ENCODE measurements at regions not wholly inside any gene's neighbourhood (a gene's known extent, or its start where the extent isn't known, plus 50 kb on each side); places are given as distances from the start of the nearest gene placed in this dataset.

DNA sequence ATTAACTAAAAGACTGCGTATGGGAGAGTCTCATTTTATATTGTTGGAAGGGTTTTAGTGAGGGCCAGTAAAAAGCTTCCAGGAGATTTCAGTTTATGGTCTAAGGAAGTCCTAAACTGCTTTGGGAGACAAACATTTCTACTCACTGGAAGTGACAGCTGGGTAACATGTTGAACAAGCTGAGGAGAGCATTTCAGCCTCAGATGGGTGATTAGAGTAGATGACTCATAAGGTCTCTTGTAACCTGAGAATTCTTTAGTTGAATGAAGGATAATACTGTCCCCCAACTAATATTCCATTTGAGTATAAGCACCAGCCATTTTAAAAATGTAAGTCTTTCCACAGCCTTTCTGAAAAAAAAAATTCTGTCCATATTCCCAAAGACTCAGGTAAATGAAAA, 218.0 kb upstream of the C9orf72 start:
- H3K9me3 ChIP-seq (replicated peaks; ENCODE audit: control insufficient read depth, insufficient read depth, low read depth, low read length) = no peaks in the 10 kb centered on the region
- no peaks in the 10 kb centered on the region for H4K20me1 ChIP-seq (replicated peaks; ENCODE audit: control insufficient read depth, insufficient read depth, low read length)
- no peaks in the 10 kb centered on the region for H3K79me2 ChIP-seq (ENCODE audit: control insufficient read depth, insufficient read depth, low read length)
- no TSS peak for BruUV-seq (replicated peaks)
- no peaks in the 10 kb centered on the region for H3K9me1 ChIP-seq (ENCODE audit: control insufficient read depth, insufficient read depth, low read length)
- ChIA-PET POLR2A (no interaction called here), CTCF (ENCODE audit: low intra/inter-chr PET ratio) (no interaction called here)
- no peak overlapping the region for H3K9ac ChIP-seq (ENCODE audit: insufficient read depth in 1 of 2, low read depth in 2 of 2, low read length in 2 of 2)
- WGBS (ENCODE audit: insufficient coverage, low coverage, missing lambda C conversion rate) = 0% methylated on average over 1 of the region's 1 CpG
- no peaks in the 10 kb centered on the region for H3K27me3 ChIP-seq (ENCODE audit: control insufficient read depth in 2 of 2, insufficient read depth in 2 of 2, low read length in 2 of 2)
- FAIRE-seq (no peak), ATAC-seq (no peak), DNase-seq (ENCODE audit: extremely low read depth in 1 of 4, low spot score in 3 of 4) (no peak)
- in situ Hi-C loops (cut with MboI) = no loop called here
- no peaks in the 10 kb centered on the region for H3K36me3 ChIP-seq (ENCODE audit: control insufficient read depth, insufficient read depth, low read length)
- no peak overlapping the region for H3K4me2 ChIP-seq (ENCODE audit: insufficient read depth, low read length)
- no peaks in the 10 kb centered on the region for H3K4me1 ChIP-seq (replicated peaks in 1 of 2; ENCODE audit: control insufficient read depth in 2 of 2, insufficient read depth in 2 of 2, low read length in 2 of 2)
- intact Hi-C loops (cut with micrococcal nuclease) = no loop called here
- no peak overlapping the region for H3K27ac ChIP-seq (ENCODE audit: extremely low read depth, low read depth, low read length)
- no peak overlapping the region for H2AFZ ChIP-seq (ENCODE audit: low read depth, low read length)
- no peak overlapping the region for H3K4me3 ChIP-seq
- TF ChIP-seq CLOCK (CRISPR knock-in tag; IDR thresholded peaks at IDR 0.05; ENCODE audit: borderline replicate concordance) (no peak), RFX5 (IDR thresholded peaks at IDR 0.05; ENCODE audit: low read depth, low read length) (no peak), PKNOX1 (IDR thresholded peaks at IDR 0.05) (no peak), NR1H2 (CRISPR knock-in tag; IDR thresholded peaks at IDR 0.05) (no peak), IRF1 (CRISPR knock-in tag; IDR thresholded peaks at IDR 0.05; ENCODE audit: borderline replicate concordance) (no peak), CREB1 (IDR thresholded peaks at IDR 0.05) (no peak), CREB1 (CRISPR knock-in tag; IDR thresholded peaks at IDR 0.05) (no peak), ZNF274 (IDR thresholded peaks at IDR 0.05; ENCODE audit: borderline replicate concordance, low read depth, low read length) (no peak), MTF1 (CRISPR knock-in tag; IDR thresholded peaks at IDR 0.05; ENCODE audit: borderline replicate concordance) (no peak), ELF1 (tag; IDR thresholded peaks at IDR 0.05) (no peak), ZNF184 (CRISPR knock-in tag; IDR thresholded peaks at IDR 0.05) (no peak), TBL1XR1 (IDR thresholded peaks at IDR 0.05; ENCODE audit: low read length in 2 of 2) (no peak)
- TF ChIP-seq, protein P1, sequence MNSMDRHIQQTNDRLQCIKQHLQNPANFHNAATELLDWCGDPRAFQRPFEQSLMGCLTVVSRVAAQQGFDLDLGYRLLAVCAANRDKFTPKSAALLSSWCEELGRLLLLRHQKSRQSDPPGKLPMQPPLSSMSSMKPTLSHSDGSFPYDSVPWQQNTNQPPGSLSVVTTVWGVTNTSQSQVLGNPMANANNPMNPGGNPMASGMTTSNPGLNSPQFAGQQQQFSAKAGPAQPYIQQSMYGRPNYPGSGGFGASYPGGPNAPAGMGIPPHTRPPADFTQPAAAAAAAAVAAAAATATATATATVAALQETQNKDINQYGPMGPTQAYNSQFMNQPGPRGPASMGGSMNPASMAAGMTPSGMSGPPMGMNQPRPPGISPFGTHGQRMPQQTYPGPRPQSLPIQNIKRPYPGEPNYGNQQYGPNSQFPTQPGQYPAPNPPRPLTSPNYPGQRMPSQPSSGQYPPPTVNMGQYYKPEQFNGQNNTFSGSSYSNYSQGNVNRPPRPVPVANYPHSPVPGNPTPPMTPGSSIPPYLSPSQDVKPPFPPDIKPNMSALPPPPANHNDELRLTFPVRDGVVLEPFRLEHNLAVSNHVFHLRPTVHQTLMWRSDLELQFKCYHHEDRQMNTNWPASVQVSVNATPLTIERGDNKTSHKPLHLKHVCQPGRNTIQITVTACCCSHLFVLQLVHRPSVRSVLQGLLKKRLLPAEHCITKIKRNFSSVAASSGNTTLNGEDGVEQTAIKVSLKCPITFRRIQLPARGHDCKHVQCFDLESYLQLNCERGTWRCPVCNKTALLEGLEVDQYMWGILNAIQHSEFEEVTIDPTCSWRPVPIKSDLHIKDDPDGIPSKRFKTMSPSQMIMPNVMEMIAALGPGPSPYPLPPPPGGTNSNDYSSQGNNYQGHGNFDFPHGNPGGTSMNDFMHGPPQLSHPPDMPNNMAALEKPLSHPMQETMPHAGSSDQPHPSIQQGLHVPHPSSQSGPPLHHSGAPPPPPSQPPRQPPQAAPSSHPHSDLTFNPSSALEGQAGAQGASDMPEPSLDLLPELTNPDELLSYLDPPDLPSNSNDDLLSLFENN (IDR thresholded peaks at IDR 0.05; ENCODE audit: low read depth in 2 of 2, low read length in 2 of 2) = no peak
- TF ChIP-seq, protein P2, sequence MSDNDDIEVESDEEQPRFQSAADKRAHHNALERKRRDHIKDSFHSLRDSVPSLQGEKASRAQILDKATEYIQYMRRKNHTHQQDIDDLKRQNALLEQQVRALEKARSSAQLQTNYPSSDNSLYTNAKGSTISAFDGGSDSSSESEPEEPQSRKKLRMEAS (CRISPR knock-in tag; IDR thresholded peaks at IDR 0.05) = no peak

All from K562 (cell line).